IMR-90 (cell line): ENCODE measurements at regions not wholly inside any gene's neighbourhood (a gene's known extent, or its start where the extent isn't known, plus 50 kb on each side); places are given as distances from the start of the nearest gene placed in this dataset.

Experiments used
- ATAC-seq: fragments of 200-7000 bp; cut with Tn5 transposase; 2 replicates; pipeline ENCODE4 v1.9.1; 2020; ENCODE audit warnings: low read depth, mild to moderate bottlenecking, moderate library complexity
- BruUV-seq: library from RNA; stranded (reverse); fragments of 400-500 nt; replicated peaks from 2 replicates; lab custom pipeline; 2021; lab: Mats Ljungman, UMichigan
- CTCF ChIA-PET: fragments of 300-600 bp; formaldehyde crosslinking; extraction: SDS; loops from one replicate; lab custom pipeline; 2021; ENCODE audit warnings: antibody characterized with exemption; lab: Yijun Ruan, JAX
- POLR2A ChIA-PET: fragments of 300-600 bp; sonication (Branson Sonifier 250); formaldehyde crosslinking; loops from one replicate; lab custom pipeline; 2022; ENCODE audit warnings: antibody characterized with exemption; ENCODE audit not compliant: unreplicated experiment; lab: Charles Lee
- DNase-seq: peaks from one replicate; pipeline ENCODE4 v3.0.0; 2013
- H2AFZ ChIP-seq: replicated peaks from 2 replicates; pipeline ENCODE3; 2013; ENCODE audit warnings: low read length, mild to moderate bottlenecking; ENCODE audit not compliant: poor library complexity
- H2AK5ac ChIP-seq: 2 replicates; pipeline ENCODE4 v1.6.1; 2013; ENCODE audit warnings: low read depth, low read length, inconsistent platforms
- H2AK9ac ChIP-seq: replicated peaks from 2 replicates; pipeline ENCODE3; 2013; ENCODE audit warnings: mild to moderate bottlenecking, low read depth, low read length, moderate library complexity; ENCODE audit not compliant: poor library complexity
- H2BK120ac ChIP-seq: 2 replicates; pipeline ENCODE4 v1.6.1; 2013; ENCODE audit warnings: low read depth, low read length, inconsistent platforms
- H2BK15ac ChIP-seq: 3 replicates; pipeline ENCODE4 v1.6.1; 2013; ENCODE audit warnings: low read depth, low read length, inconsistent platforms
- H2BK20ac ChIP-seq: 2 replicates; pipeline ENCODE4 v1.6.1; 2013; ENCODE audit warnings: low read depth, mild to moderate bottlenecking, inconsistent platforms, low read length, moderate library complexity
- H2BK5ac ChIP-seq: 2 replicates; pipeline ENCODE4 v1.6.1; 2013; ENCODE audit warnings: mild to moderate bottlenecking, low read depth, low read length, inconsistent platforms; ENCODE audit not compliant: poor library complexity, severe bottlenecking
- H3K14ac ChIP-seq: replicated peaks from 2 replicates; pipeline ENCODE4 v1.6.1; 2013; ENCODE audit warnings: low read depth, low read length, inconsistent platforms
- H3K18ac ChIP-seq: 2 replicates; pipeline ENCODE4 v1.6.1; 2013; ENCODE audit warnings: low read depth, low read length, control low read depth
- H3K23ac ChIP-seq: 2 replicates; pipeline ENCODE4 v1.6.1; 2013; ENCODE audit warnings: low read depth, low read length, inconsistent platforms
- H3K27ac ChIP-seq: 2 replicates; pipeline ENCODE4 v1.5.1; 2013; ENCODE audit warnings: mild to moderate bottlenecking, control low read depth, low read length; ENCODE audit not compliant: insufficient read depth
- H3K27me3 ChIP-seq: 2 replicates; pipeline ENCODE4 v1.6.1; 2013; ENCODE audit warnings: low read length; ENCODE audit not compliant: control insufficient read depth, insufficient read depth
- H3K36me3 ChIP-seq: 2 replicates; pipeline ENCODE4 v1.6.1; 2013; ENCODE audit warnings: low read length, mixed read lengths; ENCODE audit not compliant: control insufficient read depth, insufficient read depth
- H3K4ac ChIP-seq: 2 replicates; pipeline ENCODE4 v1.6.1; 2013; ENCODE audit warnings: low read depth, low read length, inconsistent platforms
- H3K4me1 ChIP-seq: 2 replicates; pipeline ENCODE4 v1.6.1; 2013; ENCODE audit warnings: low read length, mixed read lengths; ENCODE audit not compliant: control insufficient read depth, insufficient read depth
- H3K4me2 ChIP-seq: 2 replicates; pipeline ENCODE4 v1.6.1; 2013; ENCODE audit warnings: low read depth, mild to moderate bottlenecking, control low read depth, low read length, moderate library complexity
- H3K4me3 ChIP-seq: 2 replicates; pipeline ENCODE4 v1.5.1; 2013; ENCODE audit warnings: low read depth, mild to moderate bottlenecking, control low read depth, low read length, moderate library complexity; ENCODE audit not compliant: insufficient read depth
- H3K56ac ChIP-seq: 2 replicates; pipeline ENCODE4 v1.6.1; 2013; ENCODE audit warnings: low read length, inconsistent platforms; ENCODE audit not compliant: insufficient read depth; ENCODE audit errors: extremely low read depth
- H3K79me1 ChIP-seq, 2 experiments: 2 replicates each; pipeline ENCODE4 v1.6.1; 2013; ENCODE audit warnings: low read length in 2 of 2, inconsistent platforms in 1 of 2, low read depth in 1 of 2
- H3K9ac ChIP-seq: 2 replicates; pipeline ENCODE4 v1.6.1; 2013; ENCODE audit warnings: low read depth, low read length, control low read depth
- H3K9me1 ChIP-seq: 2 replicates; pipeline ENCODE4 v1.6.1; 2013; ENCODE audit warnings: low read length, inconsistent platforms; ENCODE audit not compliant: insufficient read depth
- H3K9me3 ChIP-seq: 2 replicates; pipeline ENCODE4 v1.6.1; 2013; ENCODE audit warnings: low read length; ENCODE audit not compliant: control insufficient read depth, insufficient read depth
- H4K20me1 ChIP-seq: 2 replicates; pipeline ENCODE4 v1.6.1; 2013; ENCODE audit warnings: low read length, inconsistent platforms; ENCODE audit not compliant: insufficient read depth
- H4K5ac ChIP-seq: 2 replicates; pipeline ENCODE4 v1.6.1; 2013; ENCODE audit warnings: mild to moderate bottlenecking, low read depth, low read length, control low read depth
- H4K8ac ChIP-seq, 2 experiments: 2 replicates each; pipeline ENCODE4 v1.6.1; 2013; ENCODE audit warnings: low read depth in 2 of 2, low read length in 2 of 2, control low read depth in 1 of 2, inconsistent platforms in 1 of 2
- H4K91ac ChIP-seq: 2 replicates; pipeline ENCODE4 v1.6.1; 2013; ENCODE audit warnings: low read depth, low read length, inconsistent platforms; ENCODE audit not compliant: insufficient read depth
- RCOR1 ChIP-seq: IDR thresholded peaks from 2 replicates; pipeline ENCODE4 v1.6.1; 2012; ENCODE audit warnings: mild to moderate bottlenecking, low read length, improper control_type of control experiment; ENCODE audit not compliant: insufficient replicate concordance
- RFX5 ChIP-seq: IDR thresholded peaks from 2 replicates; pipeline ENCODE4 v1.8.0; 2012; ENCODE audit warnings: low read depth, mild to moderate bottlenecking, low read length, moderate library complexity
- SMC3 ChIP-seq: fragments of 150-350 bp; IDR thresholded peaks from 2 replicates; pipeline ENCODE4 v1.6.1; 2016; ENCODE audit warnings: low read depth, mild to moderate bottlenecking, antibody characterized with exemption, low read length, moderate library complexity
- USF2 ChIP-seq: fragments of 150-350 bp; IDR thresholded peaks from 2 replicates; pipeline ENCODE4 v1.6.1; 2017; ENCODE audit warnings: mild to moderate bottlenecking, antibody characterized with exemption, low read length, low read depth
- WGBS, 2 experiments: methylation state at CpG; one replicate each; pipeline versions ENCODE4 v1.1.5 to v1.1.7; 2013; ENCODE audit warnings: missing lambda C conversion rate in 2 of 2; ENCODE audit not compliant: insufficient read length in 1 of 2; ENCODE audit errors: extremely low coverage in 2 of 2; 5-methylcytosine and 5-hydroxymethylcytosine counted together
- dilution Hi-C: fragments of 300-500 bp; cut with HindIII; formaldehyde crosslinking; loops from one replicate; pipeline ENCODE4 v1.14.3; 2018; ENCODE audit warnings: low sequenced_read_pairs; ENCODE audit not compliant: unreplicated experiment
- in situ Hi-C: fragments of 300-500 bp; cut with MboI; formaldehyde crosslinking; loops from 3 replicates; pipeline ENCODE4 v1.14.3; 2019; ENCODE audit warnings: low sequenced_read_pairs, inconsistent platforms, mixed read lengths
- intact Hi-C: fragments of 100-400 bp; cut with micrococcal nuclease; formaldehyde crosslinking; loops from 2 replicates; pipeline ENCODE4 v1.10.0; 2022

- no peak for DNase-seq
- H4K8ac ChIP-seq: no peak overlapping the region
- H3K9me1 ChIP-seq: no peaks in the 10 kb centered on the region
- peaks cover 2% of the 10 kb centered on the region; the same call in 1 of the 2 replicates for H3K9me3 ChIP-seq
- ATAC-seq: no peak
- no peak overlapping the region for H3K4ac ChIP-seq
- TF ChIP-seq RFX5 (no peak), RCOR1 (no peak), USF2 (no peak), SMC3 (no peak)
- intact Hi-C loops: no loop called here
- no peak overlapping the region for H3K14ac ChIP-seq
- H2BK20ac ChIP-seq: no peak overlapping the region
- dilution Hi-C loops: no loop called here
- no peaks in the 10 kb centered on the region for H4K20me1 ChIP-seq
- no peaks in the 10 kb centered on the region for H3K79me1 ChIP-seq
- ChIA-PET CTCF (no interaction called here), POLR2A (no interaction called here)
- no peak overlapping the region for H3K18ac ChIP-seq
- H3K23ac ChIP-seq: no peak overlapping the region
- no peak overlapping the region for H3K4me3 ChIP-seq
- H4K5ac ChIP-seq: no peak overlapping the region
- no peak overlapping the region for H2AFZ ChIP-seq
- no peak overlapping the region for H3K9ac ChIP-seq
- H3K4me1 ChIP-seq: no peaks in the 10 kb centered on the region
- no peak overlapping the region for H2AK5ac ChIP-seq
- WGBS, 2 experiments: no CpG with 5 or more reads among the region's 3 CpGs
- H2BK5ac ChIP-seq: no peak overlapping the region
- no peaks in the 10 kb centered on the region for H3K36me3 ChIP-seq
- no peak overlapping the region for H2BK120ac ChIP-seq
- in situ Hi-C loops: no loop called here
- no peak overlapping the region for H3K56ac ChIP-seq
- no peak overlapping the region for H3K4me2 ChIP-seq
- H2BK15ac ChIP-seq: no peak overlapping the region
- no peak overlapping the region for H2AK9ac ChIP-seq
- no peak overlapping the region for H3K27ac ChIP-seq
- H3K27me3 ChIP-seq: no peaks in the 10 kb centered on the region
- H4K91ac ChIP-seq: no peak overlapping the region
- BruUV-seq: no TSS peak
These were observed 777.6 kb downstream of the PLOD2 start for GRCh38 chr3:145383416-145383815.
